ENCODE measurements at regions not wholly inside any gene's neighbourhood (a gene's known extent, or its start where the extent isn't known, plus 50 kb on each side); places are given as distances from the start of the nearest gene placed in this dataset.
"Not testable (repeated sequence)": the region's sequence is repeated elsewhere in the genome, so short reads cannot be mapped to it uniquely, and the experiment has no call there.

DNA sequence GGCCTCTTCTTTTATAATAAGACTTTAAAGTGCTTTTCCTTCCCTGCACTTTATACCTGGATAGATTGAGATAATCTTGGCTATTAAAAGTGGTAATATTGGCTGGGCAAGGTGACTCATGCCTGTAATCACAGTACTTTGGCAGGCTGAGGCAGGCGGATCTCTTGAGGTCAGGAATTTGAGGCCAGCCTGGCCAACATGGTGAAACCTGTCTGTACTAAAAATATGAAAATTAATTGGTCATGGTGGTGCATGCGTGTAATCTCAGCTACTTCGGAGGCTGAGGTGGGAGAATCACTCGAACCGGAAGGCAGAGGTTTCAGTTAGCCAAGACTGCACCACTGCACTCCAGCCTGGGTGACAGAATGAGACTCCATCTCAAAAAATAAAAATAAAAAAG, 197.1 kb upstream of the RGS17 start:
- DNase-seq = no peak
- Histone ChIP-seq H3K4me3 (no peak overlapping the region), H3K36me3 (no peaks in the 10 kb centered on the region), H3K27me3 (ENCODE audit: low read depth) (no peaks in the 10 kb centered on the region), H3K27ac (no peak overlapping the region), H3K4me1 (no peaks in the 10 kb centered on the region), H3K9me3 (no peaks in the 10 kb centered on the region)
- intact Hi-C loops (cut with DNase I) = no loop called here
- TF ChIP-seq, protein P1, sequence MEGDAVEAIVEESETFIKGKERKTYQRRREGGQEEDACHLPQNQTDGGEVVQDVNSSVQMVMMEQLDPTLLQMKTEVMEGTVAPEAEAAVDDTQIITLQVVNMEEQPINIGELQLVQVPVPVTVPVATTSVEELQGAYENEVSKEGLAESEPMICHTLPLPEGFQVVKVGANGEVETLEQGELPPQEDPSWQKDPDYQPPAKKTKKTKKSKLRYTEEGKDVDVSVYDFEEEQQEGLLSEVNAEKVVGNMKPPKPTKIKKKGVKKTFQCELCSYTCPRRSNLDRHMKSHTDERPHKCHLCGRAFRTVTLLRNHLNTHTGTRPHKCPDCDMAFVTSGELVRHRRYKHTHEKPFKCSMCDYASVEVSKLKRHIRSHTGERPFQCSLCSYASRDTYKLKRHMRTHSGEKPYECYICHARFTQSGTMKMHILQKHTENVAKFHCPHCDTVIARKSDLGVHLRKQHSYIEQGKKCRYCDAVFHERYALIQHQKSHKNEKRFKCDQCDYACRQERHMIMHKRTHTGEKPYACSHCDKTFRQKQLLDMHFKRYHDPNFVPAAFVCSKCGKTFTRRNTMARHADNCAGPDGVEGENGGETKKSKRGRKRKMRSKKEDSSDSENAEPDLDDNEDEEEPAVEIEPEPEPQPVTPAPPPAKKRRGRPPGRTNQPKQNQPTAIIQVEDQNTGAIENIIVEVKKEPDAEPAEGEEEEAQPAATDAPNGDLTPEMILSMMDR (IDR thresholded peaks at IDR 0.05) = no peak
- ATAC-seq = no peak

DNA sequence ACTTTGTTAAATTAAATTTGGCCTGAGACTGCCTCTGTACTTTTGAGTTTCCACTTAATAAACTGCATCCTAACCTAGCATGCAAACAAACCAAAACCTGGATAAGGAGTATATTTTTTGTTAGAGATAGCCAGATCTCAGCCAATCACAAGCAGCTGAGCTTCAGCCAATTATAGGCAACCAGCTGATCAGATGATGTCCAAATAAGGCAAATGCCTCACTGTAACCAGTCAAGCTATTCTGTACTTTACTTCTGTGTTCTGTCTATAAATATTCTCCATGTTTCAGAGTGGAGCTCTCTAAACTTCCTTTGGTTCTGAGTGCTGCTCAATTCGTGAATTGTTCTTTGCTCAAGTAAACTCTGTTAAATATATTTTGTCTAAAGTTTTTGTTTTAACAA, 194.6 kb upstream of the RGS17 start:
- no peak overlapping the region for H3K27ac ChIP-seq
- TF ChIP-seq, protein P1 (IDR thresholded peaks at IDR 0.05) = no peak
- no peaks in the 10 kb centered on the region for H3K4me1 ChIP-seq
- no peak overlapping the region for H3K4me3 ChIP-seq
- DNase-seq = no peak
- H3K27me3 ChIP-seq (ENCODE audit: low read depth) = no peaks in the 10 kb centered on the region
- H3K9me3 ChIP-seq = no peaks in the 10 kb centered on the region
- ATAC-seq = no peak
- H3K36me3 ChIP-seq = no peaks in the 10 kb centered on the region
- intact Hi-C loops (cut with DNase I) = no loop called here

DNA sequence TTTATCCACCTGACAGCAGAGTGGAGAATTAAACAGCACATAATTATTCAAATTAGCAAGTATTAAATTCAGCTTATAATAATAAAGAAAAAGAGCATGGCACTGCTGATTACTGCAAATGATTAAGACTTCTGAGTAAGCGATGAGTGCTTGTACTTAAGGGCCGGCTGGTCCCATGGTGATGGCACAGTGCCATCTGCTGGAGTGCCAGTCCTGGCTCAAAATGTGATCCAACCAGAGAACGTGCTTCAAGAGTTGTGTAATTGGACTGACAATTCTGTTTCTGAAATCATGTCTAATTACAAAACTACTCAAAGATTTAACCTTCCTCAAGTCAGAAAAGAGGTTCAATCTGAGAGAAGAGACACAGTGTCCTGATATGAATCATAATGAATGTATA, 181.6 kb upstream of the RGS17 start:
- no peak overlapping the region for H3K27ac ChIP-seq
- no peaks in the 10 kb centered on the region for H3K4me1 ChIP-seq
- TF ChIP-seq, protein P1 (IDR thresholded peaks at IDR 0.05) = peak; percentile 21
- no peaks in the 10 kb centered on the region for H3K9me3 ChIP-seq
- H3K36me3 ChIP-seq = no peaks in the 10 kb centered on the region
- intact Hi-C loops (cut with DNase I) = no loop called here
- no peaks in the 10 kb centered on the region for H3K27me3 ChIP-seq (ENCODE audit: low read depth)
- no peak overlapping the region for H3K4me3 ChIP-seq
- ATAC-seq (peak; percentile 69 to 82), DNase-seq (peak; percentile 80)

DNA sequence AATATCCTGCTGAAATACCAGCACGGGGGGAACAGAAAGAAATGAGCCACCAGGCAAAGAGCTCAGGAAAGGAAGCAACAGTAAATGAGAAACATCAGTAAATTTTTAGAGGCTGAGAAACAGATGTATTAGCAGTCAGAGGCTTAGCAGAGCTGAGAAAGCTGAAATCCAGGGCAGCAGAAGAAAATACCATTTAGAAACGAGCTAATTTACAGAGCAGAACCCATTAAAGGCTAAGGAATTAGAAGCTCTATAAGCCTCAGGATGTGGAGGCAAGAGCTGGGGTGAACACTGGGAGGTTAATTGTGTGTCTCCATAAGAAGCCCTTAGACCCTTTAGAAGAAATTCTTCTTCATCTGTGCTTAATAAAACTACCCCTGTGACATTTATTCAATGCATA, 178.6 kb upstream of the RGS17 start:
- Histone ChIP-seq H3K36me3 (no peaks in the 10 kb centered on the region), H3K27me3 (ENCODE audit: low read depth) (no peaks in the 10 kb centered on the region), H3K27ac (no peak overlapping the region), H3K4me3 (no peak overlapping the region), H3K9me3 (no peaks in the 10 kb centered on the region), H3K4me1 (no peaks in the 10 kb centered on the region)
- intact Hi-C loops (cut with DNase I) = no loop called here
- DNase-seq (no peak), ATAC-seq (no peak)
- TF ChIP-seq, protein P1 (IDR thresholded peaks at IDR 0.05) = no peak

DNA sequence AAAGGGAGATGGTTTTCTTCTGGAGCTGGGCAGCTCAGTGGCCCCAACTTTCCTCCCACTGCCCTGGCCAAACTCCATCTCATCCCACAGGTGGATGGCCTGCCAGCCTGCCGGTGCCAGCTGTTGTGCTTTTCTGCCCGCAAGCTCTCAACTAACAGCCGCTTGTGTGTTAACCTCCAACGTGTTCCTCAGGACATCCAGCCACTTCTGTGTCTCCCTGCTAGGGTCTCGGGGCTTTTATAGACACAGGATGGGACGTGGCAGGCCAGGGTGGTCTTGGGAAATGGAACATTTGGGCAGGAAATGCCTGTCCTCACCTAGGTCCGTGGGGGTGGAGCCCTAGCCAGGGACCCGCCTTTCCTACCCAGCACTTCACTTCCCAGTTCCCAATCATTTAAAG, 171.1 kb upstream of the RGS17 start:
- Histone ChIP-seq H3K9me3 (no peaks in the 10 kb centered on the region), H3K4me3 (no peak overlapping the region), H3K27ac (no peak overlapping the region), H3K4me1 (no peaks in the 10 kb centered on the region), H3K27me3 (ENCODE audit: low read depth) (no peaks in the 10 kb centered on the region), H3K36me3 (no peaks in the 10 kb centered on the region)
- TF ChIP-seq, protein P1 (IDR thresholded peaks at IDR 0.05) = no peak
- intact Hi-C loops (cut with DNase I) = no loop called here
- DNase-seq = no peak
- ATAC-seq = no peak

DNA sequence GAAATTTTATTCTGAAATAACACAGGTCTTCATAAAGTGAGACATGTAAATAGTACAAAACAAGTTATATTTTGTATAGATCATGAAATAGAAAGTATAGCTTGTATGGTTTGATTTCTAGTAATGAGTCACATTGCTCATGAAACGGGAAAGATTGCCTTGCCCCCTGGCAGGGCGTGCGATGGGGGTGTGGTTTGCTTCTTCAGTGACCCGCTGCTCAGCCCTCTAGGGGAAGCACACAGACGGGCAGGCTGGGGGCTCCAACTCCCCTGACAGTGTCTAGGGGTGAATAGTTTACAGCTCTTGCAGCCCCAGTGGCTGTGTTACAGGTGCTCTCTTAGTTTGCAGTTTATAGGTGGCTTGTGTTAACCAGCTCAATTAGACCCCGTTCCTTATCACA, 170.5 kb upstream of the RGS17 start:
- no peak overlapping the region for H3K4me3 ChIP-seq
- no peaks in the 10 kb centered on the region for H3K27me3 ChIP-seq (ENCODE audit: low read depth)
- no peak for ATAC-seq
- TF ChIP-seq, protein P1 (IDR thresholded peaks at IDR 0.05) = no peak
- no peaks in the 10 kb centered on the region for H3K4me1 ChIP-seq
- intact Hi-C loops (cut with DNase I) = no loop called here
- H3K9me3 ChIP-seq = no peaks in the 10 kb centered on the region
- no peak for DNase-seq
- H3K27ac ChIP-seq = no peak overlapping the region
- H3K36me3 ChIP-seq = no peaks in the 10 kb centered on the region

DNA sequence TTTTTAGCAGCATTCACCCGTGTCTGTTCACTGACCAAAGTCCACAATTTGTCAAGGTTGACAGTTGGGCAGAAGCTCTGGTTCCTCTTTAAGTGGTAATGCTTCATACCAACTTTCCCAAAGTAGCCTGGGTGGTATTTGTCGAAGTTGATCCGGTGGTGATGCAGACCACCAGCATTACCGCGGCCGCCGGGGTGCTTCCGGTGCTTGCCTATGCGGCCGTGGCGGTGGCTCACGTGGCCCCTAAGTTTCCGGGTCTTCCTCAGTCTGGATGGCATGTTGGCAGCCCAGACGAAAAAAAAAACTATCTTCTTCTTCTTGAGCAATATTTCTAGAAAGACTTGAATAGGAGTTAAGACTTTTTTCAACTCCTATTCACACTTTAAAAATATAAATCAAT, 151.4 kb upstream of the RGS17 start:
- H3K9me3 ChIP-seq; ATAC-seq; H3K27ac ChIP-seq; H3K27me3 ChIP-seq (ENCODE audit: low read depth); DNase-seq; H3K36me3 ChIP-seq; H3K4me3 ChIP-seq; H3K4me1 ChIP-seq; intact Hi-C loops (cut with DNase I): not testable (repeated sequence)
